HUES64 (cell line): ENCODE measurements at regions not wholly inside any gene's neighbourhood (a gene's known extent, or its start where the extent isn't known, plus 50 kb on each side); places are given as distances from the start of the nearest gene placed in this dataset.

ENCODE experiments used
- H3K27ac ChIP-seq: 2 replicates; pipeline ENCODE4 v1.7.0; 2013; ENCODE audit warnings: low read depth, low read length, inconsistent platforms
- H3K27me3 ChIP-seq: 2 replicates; pipeline ENCODE4 v1.6.1; 2013; ENCODE audit warnings: mild to moderate bottlenecking, low read length; ENCODE audit not compliant: insufficient read depth
- H3K36me3 ChIP-seq: 2 replicates; pipeline ENCODE4 v1.6.1; 2013; ENCODE audit warnings: mild to moderate bottlenecking, low read length; ENCODE audit not compliant: insufficient read depth
- H3K4me1 ChIP-seq: 2 replicates; pipeline ENCODE4 v1.6.1; 2013; ENCODE audit warnings: mild to moderate bottlenecking, low read length, moderate library complexity; ENCODE audit not compliant: insufficient read depth
- H3K4me3 ChIP-seq: 2 replicates; pipeline ENCODE4 v1.5.1; 2013; ENCODE audit warnings: mild to moderate bottlenecking, low read length, moderate library complexity
- H3K9ac ChIP-seq: 2 replicates; pipeline ENCODE4 v1.6.1; 2013; ENCODE audit warnings: mild to moderate bottlenecking, low read depth, low read length
- H3K9me3 ChIP-seq: 2 replicates; pipeline ENCODE4 v1.6.1; 2013; ENCODE audit warnings: low read depth, low read length; ENCODE audit not compliant: insufficient read depth
- WGBS: fragments of 150-250, 120-280 bp; methylation state at CpG from one replicate; pipeline ENCODE4 v1.1.7; 2013; ENCODE audit warnings: missing lambda C conversion rate; 5-methylcytosine and 5-hydroxymethylcytosine counted together

DNA sequence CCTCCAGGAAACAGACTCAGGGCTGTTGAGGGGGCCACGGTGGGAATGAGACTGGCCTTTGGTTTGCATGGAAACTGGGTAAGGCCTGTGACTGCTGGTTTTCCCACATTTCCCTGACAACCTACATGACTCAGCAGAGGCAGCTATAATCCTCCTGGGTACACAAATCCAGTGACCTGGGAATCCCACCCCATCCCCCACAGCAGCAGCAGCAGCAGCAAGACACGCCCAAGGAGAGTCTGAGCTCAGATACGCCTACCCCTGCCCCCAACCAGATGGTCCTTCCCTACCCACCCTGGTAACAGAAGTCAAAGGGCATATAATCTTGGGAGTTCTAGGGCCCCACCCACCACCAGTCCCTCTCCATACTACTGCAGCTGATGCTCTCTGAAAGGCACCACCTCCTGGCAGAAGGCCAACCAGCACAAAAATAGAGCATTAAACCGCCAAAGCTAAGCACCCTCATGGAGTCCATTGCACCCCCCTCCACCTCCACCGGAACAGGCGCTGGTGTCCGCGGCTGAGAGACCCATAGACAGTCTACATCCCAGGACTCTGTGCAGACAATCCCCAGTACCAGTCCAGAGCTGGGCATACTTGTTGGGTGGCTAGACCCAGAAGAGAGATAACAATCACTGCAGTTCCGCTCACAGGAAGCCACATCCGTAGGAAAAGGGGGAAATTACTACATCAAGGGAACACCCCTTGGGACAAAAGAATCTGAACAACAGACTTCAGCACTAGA lies 237.2 kb upstream of the SPRY2 start:
- Histone ChIP-seq H3K9ac (no peak overlapping the region), H3K4me3 (no peak overlapping the region), H3K36me3 (no peaks in the 10 kb centered on the region), H3K27me3 (no peaks in the 10 kb centered on the region), H3K27ac (no peak overlapping the region), H3K9me3 (no peaks in the 10 kb centered on the region), H3K4me1 (0 out of 2 replicates have a peak, but pooled peaks cover 6% of the 10 kb centered on the region)
- WGBS = 95% methylated on average over 10 of the region's 10 CpGs

DNA sequence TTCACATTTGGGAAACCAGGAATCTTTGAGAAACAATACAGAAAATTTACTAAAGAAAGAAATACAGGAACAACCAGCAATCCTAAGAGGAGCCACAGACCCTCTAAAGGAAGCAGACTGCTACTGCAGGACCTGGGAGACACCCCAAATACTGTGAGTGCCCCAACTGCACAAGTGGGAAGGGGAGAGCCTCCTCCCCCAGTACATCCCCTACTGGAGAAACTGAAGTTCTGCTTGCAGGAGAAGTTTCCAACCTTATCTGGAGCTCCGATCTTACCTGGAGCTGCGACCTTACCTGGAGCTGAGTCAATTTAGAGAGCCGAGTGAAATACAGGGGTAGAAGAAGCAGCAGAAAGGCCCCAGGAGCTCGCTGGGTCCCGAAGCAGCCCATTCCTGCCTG lies 236.4 kb upstream of the SPRY2 start:
- Histone ChIP-seq H3K9me3 (no peaks in the 10 kb centered on the region), H3K4me1 (0 out of 2 replicates have a peak, but pooled peaks cover 6% of the 10 kb centered on the region), H3K27me3 (no peaks in the 10 kb centered on the region), H3K27ac (no peak overlapping the region), H3K36me3 (no peaks in the 10 kb centered on the region), H3K4me3 (no peak overlapping the region), H3K9ac (no peak overlapping the region)
- WGBS = 54% methylated on average over 5 of the region's 5 CpGs

DNA sequence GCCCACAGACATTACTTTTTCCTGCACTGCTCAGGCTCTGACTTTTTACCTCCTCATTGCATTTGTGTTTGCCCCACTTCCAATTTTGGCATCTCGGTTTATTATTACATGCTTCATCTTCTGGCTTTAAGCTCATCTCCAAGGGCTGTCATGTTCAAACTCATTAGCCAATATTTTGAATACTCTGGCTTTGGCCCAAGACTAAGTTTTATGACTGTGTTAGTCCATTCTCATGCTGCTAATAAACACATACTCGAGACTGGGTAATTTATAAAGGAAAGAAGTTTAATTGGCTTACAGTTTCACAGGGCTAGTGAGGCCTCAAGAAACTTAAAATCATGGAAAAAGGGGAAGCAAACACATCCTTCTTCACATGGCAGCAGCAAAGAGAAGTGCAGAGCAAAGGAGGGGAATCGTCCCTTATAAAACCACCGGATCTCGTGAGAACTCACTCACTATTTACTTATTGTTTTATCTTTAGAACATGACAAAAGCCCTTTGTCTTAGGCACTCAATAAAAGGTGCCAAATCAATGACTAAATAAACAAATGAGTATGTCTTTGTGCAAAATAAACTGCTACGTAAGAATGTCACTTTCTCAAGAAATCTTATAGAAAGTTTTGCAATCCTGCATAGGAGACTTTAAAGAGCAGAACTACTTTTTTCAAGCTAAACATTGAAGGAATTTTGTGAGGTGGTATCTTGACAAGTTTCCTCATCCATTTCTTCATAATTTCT lies 233.4 kb upstream of the SPRY2 start:
- Histone ChIP-seq H3K4me1 (0 out of 2 replicates have a peak, but pooled peaks cover 6% of the 10 kb centered on the region), H3K9me3 (no peaks in the 10 kb centered on the region), H3K27me3 (no peaks in the 10 kb centered on the region), H3K4me3 (no peak overlapping the region), H3K27ac (no peak overlapping the region), H3K36me3 (no peaks in the 10 kb centered on the region), H3K9ac (no peak overlapping the region)
- WGBS = 84% methylated on average over 6 of the region's 6 CpGs

DNA sequence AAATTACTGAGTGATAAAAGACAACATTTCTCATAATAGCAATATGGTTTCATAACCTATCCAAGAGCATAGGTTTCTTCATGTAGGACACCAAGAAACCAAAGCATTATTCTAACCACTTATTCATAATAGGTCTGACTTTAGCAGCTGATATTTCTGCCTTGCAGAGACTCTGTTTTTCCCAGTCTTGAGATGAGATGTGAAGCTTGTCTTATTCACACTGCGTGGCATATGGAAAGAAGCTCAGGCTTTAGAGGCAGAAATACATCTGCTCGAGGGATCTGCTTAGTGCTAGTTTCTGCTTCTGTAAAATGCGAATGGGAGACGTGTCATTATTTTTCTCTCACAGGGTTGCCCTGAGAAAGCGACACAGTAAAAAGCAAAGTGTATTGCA lies 232.0 kb upstream of the SPRY2 start:
- H3K4me1 ChIP-seq = 0 out of 2 replicates have a peak, but pooled peaks cover 6% of the 10 kb centered on the region
- 94% methylated on average over 5 of the region's 5 CpGs for WGBS

DNA sequence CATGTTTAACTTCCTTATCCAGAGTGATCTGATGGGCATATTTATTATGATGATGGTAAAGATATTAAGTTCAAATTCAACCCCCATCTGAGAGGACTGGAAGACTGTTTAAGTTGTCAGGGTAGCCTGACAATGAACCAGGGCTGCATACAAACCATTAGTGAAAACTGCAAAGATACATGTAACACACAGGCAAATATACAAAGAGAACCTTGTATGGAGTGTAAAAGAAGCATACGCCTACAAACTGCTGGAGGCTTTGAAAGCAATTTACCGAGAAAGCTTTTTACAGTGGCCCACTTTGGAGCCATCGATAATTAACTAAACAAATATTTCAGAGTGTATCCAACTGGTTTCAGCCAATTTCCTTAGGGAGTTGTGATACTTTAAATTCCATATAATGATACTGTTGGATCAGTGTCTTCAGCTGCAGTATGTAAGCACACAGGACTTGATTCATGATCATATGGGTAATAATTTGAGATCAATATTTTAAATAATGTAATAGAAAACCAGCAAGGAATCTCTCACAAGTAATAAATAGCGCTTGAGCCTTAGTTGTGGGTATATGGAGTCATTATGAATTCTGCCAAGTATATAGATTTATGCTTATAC lies 231.5 kb upstream of the SPRY2 start:
- 0 out of 2 replicates have a peak, but pooled peaks cover 6% of the 10 kb centered on the region for H3K4me1 ChIP-seq
- 98% methylated on average over 3 of the region's 4 CpGs for WGBS
- no peak overlapping the region for H3K4me3 ChIP-seq
- H3K36me3 ChIP-seq = no peaks in the 10 kb centered on the region
- no peak overlapping the region for H3K9ac ChIP-seq
- H3K27ac ChIP-seq = no peak overlapping the region
- H3K9me3 ChIP-seq = no peaks in the 10 kb centered on the region
- H3K27me3 ChIP-seq = no peaks in the 10 kb centered on the region

More for the DNA sequence above, 232.0 kb upstream of the SPRY2 start:
- Histone ChIP-seq H3K27me3 (no peaks in the 10 kb centered on the region), H3K4me3 (no peak overlapping the region), H3K9ac (no peak overlapping the region), H3K27ac (no peak overlapping the region), H3K36me3 (no peaks in the 10 kb centered on the region), H3K9me3 (no peaks in the 10 kb centered on the region)

DNA sequence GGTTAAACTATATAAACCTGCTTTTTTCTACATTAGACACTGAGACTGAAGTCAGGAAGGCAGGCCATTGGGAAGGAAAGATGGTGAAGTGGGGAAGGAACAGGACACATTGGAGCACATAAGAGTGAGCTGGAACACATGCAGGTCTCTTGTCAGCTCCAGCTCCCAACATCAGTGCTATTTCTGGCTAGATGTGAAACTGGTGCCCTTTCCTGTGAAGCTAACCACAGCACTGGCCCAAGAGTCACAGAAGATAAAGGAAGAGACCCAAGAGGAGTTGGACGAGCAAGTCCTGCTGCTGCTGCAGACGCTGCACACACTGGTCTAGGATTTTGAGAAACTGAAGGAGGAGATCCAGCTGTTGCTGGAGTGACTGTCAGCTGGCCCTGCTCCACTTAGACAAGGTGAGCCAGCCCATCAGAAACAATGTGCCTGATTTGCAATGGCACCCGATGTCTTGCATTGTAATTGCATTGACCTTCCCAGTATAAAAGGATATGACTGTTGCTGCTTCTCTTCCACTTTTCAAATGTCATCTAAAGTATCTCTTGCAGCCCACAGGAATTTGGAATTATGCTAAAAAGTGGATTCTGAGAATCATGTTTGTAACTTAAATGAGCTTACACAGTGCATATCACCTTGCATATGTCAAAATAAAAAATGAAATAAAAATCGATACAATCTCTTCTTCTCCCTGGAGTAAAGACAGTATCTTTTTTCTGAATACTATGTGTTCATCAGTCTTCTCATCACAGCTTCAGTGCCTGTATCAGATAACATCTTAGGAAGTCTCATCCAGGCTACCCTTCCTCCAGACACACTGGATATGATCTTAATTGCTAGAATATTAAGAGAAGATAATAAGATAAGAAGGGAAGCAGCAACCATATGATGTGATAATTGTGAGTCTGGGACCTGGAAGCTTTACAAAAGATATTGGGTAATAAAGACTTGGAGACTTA lies 230.7 kb upstream of the SPRY2 start:
- no peaks in the 10 kb centered on the region for H3K36me3 ChIP-seq
- 98% methylated on average over 4 of the region's 4 CpGs for WGBS

DNA sequence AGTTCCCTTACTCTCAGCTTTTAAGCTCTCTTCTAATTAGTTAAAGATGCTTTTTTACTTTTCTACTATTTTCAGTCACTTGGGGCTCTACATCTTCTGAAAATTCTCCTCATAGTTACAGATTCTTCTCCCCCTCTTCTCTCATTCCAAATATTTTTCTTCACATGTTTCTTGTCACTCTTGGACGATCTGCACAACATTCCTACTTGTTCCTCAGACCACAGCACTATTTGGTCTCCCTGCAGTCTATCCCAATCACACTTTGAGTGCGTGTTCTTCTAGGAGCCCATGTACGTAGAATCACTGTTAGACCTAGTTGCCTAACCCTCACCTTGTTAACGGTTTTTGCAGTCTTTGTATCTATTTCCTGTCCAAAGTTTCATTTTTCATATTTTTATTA lies 222.5 kb upstream of the SPRY2 start:
- Histone ChIP-seq H3K36me3 (no peaks in the 10 kb centered on the region), H3K4me3 (no peak overlapping the region), H3K9me3 (no peaks in the 10 kb centered on the region), H3K27me3 (no peaks in the 10 kb centered on the region), H3K9ac (no peak overlapping the region), H3K27ac (no peak overlapping the region), H3K4me1 (peaks cover 3% of the 10 kb centered on the region; the same call in 1 of the 2 replicates)
- WGBS = 86% methylated on average over 4 of the region's 4 CpGs

More for the DNA sequence above, 230.7 kb upstream of the SPRY2 start:
- Histone ChIP-seq H3K4me1 (0 out of 2 replicates have a peak, but pooled peaks cover 6% of the 10 kb centered on the region), H3K4me3 (no peak overlapping the region), H3K9me3 (no peaks in the 10 kb centered on the region), H3K27ac (no peak overlapping the region), H3K27me3 (no peaks in the 10 kb centered on the region), H3K9ac (no peak overlapping the region)

DNA sequence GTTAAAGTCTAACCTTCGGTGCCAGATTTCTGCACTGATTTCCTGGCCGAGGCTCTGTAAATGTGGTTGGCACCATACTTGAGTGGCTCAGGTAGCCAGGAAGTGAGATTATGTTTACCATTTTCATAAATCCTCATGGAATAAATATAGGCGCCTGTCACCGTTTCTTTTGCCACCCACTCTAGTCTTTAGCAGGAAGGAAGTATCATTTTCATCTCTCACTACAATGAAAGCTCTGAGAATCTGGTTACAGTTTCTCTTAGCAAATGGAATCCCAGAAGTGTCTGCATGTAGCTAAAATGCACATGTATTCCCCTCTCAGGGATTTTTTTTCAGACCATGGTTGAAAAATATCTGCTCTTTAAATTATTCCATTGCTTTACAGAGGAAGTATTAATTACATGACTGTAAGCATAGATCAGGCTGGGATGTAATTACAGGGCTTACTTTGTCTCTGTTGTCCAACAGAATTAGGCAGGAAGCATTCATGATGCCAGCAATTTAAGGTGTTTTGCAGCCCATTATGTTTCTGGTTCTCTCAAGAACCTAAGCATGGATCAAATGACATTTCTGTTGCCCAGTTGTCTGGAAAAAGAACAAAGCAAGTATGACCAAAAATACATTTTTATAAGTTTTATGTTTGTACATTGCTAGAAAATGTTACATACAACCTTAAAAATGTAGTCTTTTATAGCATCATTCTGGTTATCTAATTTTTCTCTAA lies 221.7 kb upstream of the SPRY2 start:
- Histone ChIP-seq H3K36me3 (no peaks in the 10 kb centered on the region), H3K27ac (no peak overlapping the region), H3K27me3 (no peaks in the 10 kb centered on the region), H3K4me3 (no peak overlapping the region), H3K9ac (no peak overlapping the region), H3K4me1 (peaks cover 8% of the 10 kb centered on the region; the same call in 1 of the 2 replicates), H3K9me3 (no peaks in the 10 kb centered on the region)
- 89% methylated on average over 4 of the region's 4 CpGs for WGBS

DNA sequence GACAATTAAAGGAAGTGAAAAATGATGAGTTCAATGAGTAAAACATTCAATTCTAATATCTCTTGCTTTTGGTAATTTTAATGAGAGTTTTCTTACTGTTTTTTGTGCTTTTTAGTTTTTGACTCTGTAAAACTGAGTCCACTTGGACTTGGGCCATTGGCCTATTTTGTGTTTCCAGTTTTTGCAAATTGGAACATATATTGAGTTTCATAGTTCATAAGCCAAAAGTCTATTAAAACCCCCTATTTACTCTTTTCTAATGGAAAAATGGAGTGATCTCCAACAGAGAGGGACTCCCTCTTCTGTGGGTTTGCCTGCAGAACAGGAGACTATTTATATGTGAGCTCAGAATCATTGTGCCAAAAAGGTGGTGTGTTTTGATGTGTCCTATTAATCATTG lies 219.7 kb upstream of the SPRY2 start:
- Histone ChIP-seq H3K9me3 (no peaks in the 10 kb centered on the region), H3K4me1 (peaks cover 8% of the 10 kb centered on the region; the same call in 1 of the 2 replicates), H3K36me3 (no peaks in the 10 kb centered on the region), H3K4me3 (no peak overlapping the region), H3K27me3 (no peaks in the 10 kb centered on the region), H3K9ac (no peak overlapping the region), H3K27ac (no peak overlapping the region)

DNA sequence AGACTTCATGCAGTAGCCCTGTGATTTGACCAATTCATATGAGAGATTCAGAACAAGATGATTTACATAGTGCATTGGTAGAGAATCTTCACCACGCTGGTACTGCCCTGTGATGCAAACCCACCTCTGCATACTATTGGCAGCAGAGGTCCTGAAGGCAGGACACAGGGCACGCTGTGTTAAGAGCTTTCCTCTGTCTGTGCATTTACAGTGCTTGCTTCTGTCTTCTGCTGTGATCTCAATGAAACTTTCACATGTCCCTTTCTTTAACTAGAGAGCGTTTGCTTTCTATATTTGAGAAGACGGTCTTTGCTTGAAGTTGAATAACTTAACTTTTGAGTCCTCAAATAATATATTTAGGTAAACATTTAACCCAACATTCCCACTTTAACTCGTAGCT lies 219.0 kb upstream of the SPRY2 start:
- Histone ChIP-seq H3K36me3 (no peaks in the 10 kb centered on the region), H3K9me3 (no peaks in the 10 kb centered on the region), H3K4me3 (no peak overlapping the region), H3K27ac (no peak overlapping the region), H3K9ac (no peak overlapping the region), H3K27me3 (no peaks in the 10 kb centered on the region), H3K4me1 (peaks cover 8% of the 10 kb centered on the region; the same call in 1 of the 2 replicates)
- 91% methylated on average over 2 of the region's 5 CpGs for WGBS
